AG10803 (cell line): ENCODE measurements at regions not wholly inside any gene's neighbourhood (a gene's known extent, or its start where the extent isn't known, plus 50 kb on each side); places are given as distances from the start of the nearest gene placed in this dataset.
"Not testable (repeated sequence)": the region's sequence is repeated elsewhere in the genome, so short reads cannot be mapped to it uniquely, and the experiment has no call there.

Experiments
- DNase-seq: peaks from one replicate; pipeline ENCODE4 v3.0.0; 2010; ENCODE audit warnings: low read depth
- H3K4me3 ChIP-seq: 2 replicates; pipeline ENCODE4 v1.5.1; 2011; ENCODE audit warnings: mild to moderate bottlenecking, low read length, control low read depth
- TF ChIP-seq, protein P1 (sequence below): conservative IDR thresholded peaks from 2 replicates; pipeline ENCODE4 v1.5.1; 2011; ENCODE audit warnings: mild to moderate bottlenecking, low read length, control low read depth, inconsistent platforms

DNA sequence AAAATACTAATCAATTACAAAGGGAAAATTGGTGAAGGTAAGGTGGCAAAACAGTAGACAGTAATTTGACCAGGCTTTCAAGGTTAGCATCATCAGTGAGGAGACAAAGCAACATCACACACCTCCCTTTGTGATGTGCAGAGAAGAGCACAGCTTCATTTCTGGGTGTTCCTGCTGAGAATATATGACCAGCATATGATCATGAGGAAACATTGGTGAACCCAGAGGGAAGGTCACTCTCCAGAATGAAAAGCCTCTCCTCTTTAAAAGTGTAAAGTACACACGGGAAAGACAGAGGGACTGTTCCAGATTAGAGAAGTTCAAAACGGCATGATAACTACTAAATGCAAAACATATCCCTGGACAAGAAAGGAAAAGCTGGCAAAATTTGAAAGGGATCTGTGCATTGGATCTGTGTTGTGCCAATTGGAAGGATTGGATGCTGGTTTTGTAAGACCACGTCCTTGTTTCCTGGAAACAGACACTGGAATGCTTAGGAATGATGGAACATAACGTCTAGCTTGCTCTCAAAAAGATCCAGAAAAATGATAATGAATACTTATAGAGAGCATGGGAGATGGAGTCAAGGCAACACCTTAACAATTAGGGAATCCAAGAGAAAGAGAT, 80.6 kb upstream of the MITF start:
- no peak for DNase-seq
- H3K4me3 ChIP-seq: no peak overlapping the region
- TF ChIP-seq, protein P1, sequence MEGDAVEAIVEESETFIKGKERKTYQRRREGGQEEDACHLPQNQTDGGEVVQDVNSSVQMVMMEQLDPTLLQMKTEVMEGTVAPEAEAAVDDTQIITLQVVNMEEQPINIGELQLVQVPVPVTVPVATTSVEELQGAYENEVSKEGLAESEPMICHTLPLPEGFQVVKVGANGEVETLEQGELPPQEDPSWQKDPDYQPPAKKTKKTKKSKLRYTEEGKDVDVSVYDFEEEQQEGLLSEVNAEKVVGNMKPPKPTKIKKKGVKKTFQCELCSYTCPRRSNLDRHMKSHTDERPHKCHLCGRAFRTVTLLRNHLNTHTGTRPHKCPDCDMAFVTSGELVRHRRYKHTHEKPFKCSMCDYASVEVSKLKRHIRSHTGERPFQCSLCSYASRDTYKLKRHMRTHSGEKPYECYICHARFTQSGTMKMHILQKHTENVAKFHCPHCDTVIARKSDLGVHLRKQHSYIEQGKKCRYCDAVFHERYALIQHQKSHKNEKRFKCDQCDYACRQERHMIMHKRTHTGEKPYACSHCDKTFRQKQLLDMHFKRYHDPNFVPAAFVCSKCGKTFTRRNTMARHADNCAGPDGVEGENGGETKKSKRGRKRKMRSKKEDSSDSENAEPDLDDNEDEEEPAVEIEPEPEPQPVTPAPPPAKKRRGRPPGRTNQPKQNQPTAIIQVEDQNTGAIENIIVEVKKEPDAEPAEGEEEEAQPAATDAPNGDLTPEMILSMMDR: no peak

DNA sequence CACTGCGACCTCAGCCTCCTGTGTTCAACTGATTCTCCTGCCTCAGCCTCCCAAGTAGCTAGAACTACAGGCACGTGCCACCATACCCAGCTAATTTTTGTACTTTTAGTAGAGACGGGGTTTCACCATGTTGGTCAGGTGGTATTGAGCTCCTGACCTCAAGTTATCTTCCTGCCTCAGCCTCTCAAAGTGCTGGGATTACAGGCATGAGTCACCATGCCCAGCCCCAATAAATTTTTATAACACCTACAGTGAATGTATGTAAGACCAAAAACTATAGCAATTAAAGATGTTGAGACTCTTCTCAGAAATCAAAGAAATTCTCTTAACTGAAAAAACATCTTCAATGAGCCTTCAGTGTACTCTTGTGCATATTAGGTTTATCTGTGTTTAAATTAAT, 82.2 kb upstream of the MITF start:
- DNase-seq, H3K4me3 ChIP-seq: not testable (repeated sequence)

DNA sequence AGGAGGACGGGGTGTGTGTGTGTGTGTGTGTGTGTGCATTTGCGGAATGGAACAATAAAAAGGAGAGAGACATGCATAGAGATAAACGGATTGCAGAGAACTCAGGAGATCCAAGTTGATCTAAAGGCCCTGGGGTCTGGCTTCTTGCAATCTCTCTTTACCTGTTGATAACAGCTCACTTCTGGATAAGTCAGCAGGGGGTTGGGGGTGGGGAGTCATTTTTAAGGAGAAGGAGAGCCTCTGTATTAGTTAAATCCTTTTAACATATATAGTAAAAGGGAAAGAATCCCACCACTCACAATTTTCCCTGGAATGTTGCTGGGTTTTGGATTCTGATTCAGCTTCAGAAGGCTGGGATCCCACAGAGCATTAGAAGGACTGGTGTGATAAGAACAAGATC, 87.5 kb upstream of the MITF start:
- TF ChIP-seq, protein P1: no peak
- no peak for DNase-seq
- no peak overlapping the region for H3K4me3 ChIP-seq

- TF ChIP-seq, protein P1: no peak
- H3K4me3 ChIP-seq: no peak overlapping the region
- no peak for DNase-seq
Observed at GRCh38 chr3:69650066-69650419, 89.2 kb upstream of the MITF start.

DNA sequence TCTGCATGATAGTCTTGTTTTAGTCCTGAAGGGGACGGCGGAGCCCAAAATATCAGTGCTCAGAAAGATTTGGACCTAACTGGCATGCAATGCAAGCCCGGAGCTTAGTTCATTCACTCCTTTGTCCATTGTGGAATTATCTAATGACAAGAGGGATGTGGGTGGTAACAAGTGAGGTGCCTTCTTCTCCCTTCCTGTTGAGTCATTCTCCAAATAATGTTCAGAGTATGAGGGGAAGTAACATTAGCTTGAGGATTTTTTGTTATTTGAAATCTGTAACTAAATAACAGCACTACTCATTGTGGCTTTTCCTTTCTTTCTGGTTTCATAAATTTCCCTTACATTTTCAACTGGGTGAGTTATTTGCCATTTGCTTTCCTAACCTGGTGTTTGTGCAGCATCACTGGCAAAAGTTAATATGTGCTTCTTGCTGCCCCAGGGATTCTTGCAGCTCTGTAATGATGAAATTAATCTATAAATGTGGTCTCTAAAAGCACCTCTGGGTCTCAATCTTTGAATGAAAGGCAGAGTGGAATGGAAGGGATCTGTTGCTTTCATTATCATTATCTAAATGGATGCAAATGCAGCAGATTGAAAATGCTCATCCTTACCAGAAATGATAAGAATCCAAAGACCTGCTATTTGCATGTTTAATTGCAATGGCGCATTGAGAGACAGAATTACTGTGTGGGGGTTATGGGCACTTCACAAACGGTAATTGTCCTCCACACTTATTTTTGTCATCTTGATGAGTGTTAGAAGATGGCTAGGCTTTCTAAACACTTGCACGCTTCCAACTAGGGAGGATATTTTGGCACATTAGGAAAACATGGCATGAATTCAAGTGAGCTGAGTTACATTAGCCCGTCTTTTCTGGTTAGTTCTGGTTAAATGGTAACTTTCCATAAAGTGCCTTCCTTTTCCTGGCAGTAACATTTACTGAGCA, 89.9 kb upstream of the MITF start:
- DNase-seq: no peak
- no peak overlapping the region for H3K4me3 ChIP-seq
- TF ChIP-seq, protein P1: no peak

DNA sequence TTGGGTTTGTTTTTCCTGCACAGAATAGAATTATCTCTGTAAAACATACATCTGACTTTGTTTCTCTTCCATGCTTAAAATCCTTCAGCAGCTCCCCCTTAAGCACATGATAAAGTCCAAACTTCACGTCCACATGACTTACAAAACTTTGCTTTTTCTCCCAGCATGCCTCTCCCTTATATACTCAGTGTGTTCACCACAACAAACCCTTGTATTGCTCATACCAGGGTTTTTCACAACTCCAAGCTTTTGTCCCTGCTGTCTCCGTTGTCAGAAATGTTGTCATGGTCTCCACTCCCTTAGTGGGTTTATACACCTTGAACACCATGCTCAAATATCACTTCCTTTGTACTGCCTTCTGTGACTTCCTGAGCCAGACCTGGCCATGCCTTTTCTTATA, 91.1 kb upstream of the MITF start:
- TF ChIP-seq, protein P1: no peak
- no peak overlapping the region for H3K4me3 ChIP-seq
- no peak for DNase-seq

GRCh38 chr3:69647511-69648110, 91.7 kb upstream of the MITF start:
- TF ChIP-seq, protein P1: no peak
- no peak for DNase-seq

More at GRCh38 chr3:69647511-69648110, 91.7 kb upstream of the MITF start:
- H3K4me3 ChIP-seq: no peak overlapping the region
